Kidney epithelial cell (primary cell): ENCODE measurements at regions not wholly inside any gene's neighbourhood (a gene's known extent, or its start where the extent isn't known, plus 50 kb on each side); places are given as distances from the start of the nearest gene placed in this dataset.

Experiments
- DNase-seq: peaks from one replicate; pipeline ENCODE4 v3.0.0-alpha.2; 2010; ENCODE audit warnings: low read depth
- H3K27me3 ChIP-seq: 2 replicates; pipeline ENCODE4 v1.6.0; 2011; ENCODE audit warnings: low read length; ENCODE audit not compliant: control insufficient read depth, insufficient read depth
- H3K36me3 ChIP-seq: 2 replicates; pipeline ENCODE4 v1.5.1; 2011; ENCODE audit warnings: low read length; ENCODE audit not compliant: control insufficient read depth, insufficient read depth
- H3K4me3 ChIP-seq: 2 replicates; pipeline ENCODE4 v1.5.1; 2011; ENCODE audit warnings: low read depth, mild to moderate bottlenecking, control low read depth, low read length
- TF ChIP-seq, protein P1 (sequence below): IDR thresholded peaks from 2 replicates; pipeline ENCODE4 v1.5.1; 2011; ENCODE audit warnings: mild to moderate bottlenecking, moderate library complexity, low read length, control low read depth, inconsistent platforms; ENCODE audit not compliant: insufficient read depth, poor library complexity, severe bottlenecking

DNA sequence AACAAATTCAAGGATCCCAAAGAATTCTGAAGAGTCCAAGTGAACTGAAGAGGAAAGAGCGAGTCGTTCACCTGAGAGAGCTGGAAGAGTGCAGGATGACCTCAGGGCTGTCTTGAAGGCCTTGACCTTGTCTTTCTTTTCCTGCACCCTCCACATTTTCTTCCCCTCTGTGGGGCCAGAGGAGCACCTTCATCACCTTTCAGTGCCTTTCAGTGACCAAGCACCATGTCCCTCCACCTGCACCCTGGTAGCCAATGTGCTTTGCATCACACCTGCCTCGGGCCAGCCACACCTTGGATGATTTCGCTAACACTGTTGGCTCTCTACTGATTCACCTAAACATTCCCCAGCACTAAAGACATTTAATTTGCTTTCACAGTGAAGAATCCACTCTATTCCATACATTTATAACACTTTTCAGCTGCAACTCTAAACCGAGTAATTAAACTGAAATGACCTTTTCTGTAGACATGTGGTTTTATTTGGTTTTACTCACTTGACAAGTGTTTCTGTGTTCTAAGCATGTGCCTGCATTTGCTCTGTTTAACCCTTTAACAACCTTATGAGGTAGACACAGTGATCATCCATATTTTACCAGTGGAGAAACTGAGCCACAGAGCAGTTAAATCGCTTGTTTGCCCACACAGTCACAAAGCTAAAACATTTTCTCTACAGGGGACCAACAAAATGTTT lies 121.3 kb upstream of the CST7 start:
- no peak for DNase-seq
- Histone ChIP-seq H3K36me3 (no peaks in the 10 kb centered on the region), H3K4me3 (no peak overlapping the region), H3K27me3 (no peaks in the 10 kb centered on the region)
- TF ChIP-seq, protein P1, sequence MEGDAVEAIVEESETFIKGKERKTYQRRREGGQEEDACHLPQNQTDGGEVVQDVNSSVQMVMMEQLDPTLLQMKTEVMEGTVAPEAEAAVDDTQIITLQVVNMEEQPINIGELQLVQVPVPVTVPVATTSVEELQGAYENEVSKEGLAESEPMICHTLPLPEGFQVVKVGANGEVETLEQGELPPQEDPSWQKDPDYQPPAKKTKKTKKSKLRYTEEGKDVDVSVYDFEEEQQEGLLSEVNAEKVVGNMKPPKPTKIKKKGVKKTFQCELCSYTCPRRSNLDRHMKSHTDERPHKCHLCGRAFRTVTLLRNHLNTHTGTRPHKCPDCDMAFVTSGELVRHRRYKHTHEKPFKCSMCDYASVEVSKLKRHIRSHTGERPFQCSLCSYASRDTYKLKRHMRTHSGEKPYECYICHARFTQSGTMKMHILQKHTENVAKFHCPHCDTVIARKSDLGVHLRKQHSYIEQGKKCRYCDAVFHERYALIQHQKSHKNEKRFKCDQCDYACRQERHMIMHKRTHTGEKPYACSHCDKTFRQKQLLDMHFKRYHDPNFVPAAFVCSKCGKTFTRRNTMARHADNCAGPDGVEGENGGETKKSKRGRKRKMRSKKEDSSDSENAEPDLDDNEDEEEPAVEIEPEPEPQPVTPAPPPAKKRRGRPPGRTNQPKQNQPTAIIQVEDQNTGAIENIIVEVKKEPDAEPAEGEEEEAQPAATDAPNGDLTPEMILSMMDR, result no peak

DNA sequence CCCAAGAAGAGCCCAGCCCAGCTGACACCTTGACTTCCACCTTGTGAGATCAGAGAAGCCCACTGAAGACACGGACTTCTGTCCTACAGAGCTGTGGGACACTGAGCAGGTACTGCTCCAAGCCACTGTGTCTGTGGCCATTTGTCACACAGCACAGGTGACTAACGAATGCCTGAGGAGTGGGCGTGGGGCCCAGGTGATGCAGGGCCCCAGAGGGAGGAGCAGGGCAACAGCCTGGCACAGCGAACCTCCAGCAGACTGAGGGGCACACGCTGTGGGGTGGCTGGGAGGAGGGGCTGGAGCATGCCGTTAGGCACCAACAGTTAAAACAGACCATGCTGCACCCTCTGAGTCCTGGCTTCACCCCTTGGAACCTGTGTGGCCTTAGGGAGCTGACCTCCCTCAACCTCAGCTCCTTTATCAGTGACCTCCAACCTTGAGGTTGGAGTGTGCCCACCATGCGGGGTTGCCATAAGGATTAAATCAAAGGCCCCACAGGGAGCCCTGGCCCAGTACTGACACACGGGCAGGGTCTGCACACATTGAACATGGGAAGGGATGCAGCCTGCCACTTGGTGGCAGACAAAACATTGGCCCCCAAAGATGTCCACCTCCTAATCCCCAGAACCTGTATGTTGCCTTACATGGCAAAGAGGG lies 119.9 kb upstream of the CST7 start:
- DNase-seq, result no peak
- Histone ChIP-seq H3K27me3 (no peaks in the 10 kb centered on the region), H3K4me3 (no peak overlapping the region), H3K36me3 (no peaks in the 10 kb centered on the region)
- TF ChIP-seq, protein P1, result no peak

DNA sequence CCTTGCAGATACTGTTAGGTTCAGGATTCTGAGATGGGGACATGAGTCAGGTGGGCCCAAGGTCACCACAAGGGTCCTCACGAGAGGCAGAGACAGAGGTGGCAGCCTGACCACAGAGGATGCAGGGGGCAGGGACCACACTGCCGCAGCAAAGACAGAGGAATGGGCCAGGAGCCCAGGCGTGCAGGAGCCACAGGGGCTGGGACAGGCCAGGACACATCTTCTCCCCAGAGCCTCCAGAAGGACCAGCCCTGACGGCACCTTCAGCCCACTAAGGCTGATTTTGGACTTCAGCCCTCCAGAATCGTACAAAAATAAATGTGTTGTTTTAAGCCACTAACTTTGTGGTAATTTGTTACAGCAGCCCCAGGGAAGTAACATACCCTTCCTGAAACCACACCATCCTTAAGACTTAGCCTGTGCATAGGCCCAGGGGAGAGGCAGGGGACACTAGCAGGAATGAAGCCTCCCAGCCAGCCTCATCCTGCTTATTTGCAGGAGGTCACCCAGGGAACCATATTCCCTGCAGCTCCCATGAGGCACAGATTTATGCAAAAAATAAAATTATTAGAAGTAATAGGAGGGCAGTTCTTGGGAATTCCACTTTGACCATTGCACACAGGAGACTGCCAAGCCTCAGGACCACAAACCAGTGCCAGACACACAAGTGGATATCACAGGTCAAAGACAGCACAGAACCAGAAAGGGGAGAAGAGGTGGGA lies 119.3 kb upstream of the CST7 start:
- Histone ChIP-seq H3K36me3 (no peaks in the 10 kb centered on the region), H3K27me3 (no peaks in the 10 kb centered on the region), H3K4me3 (no peak overlapping the region)
- TF ChIP-seq, protein P1, result no peak
- DNase-seq, result no peak

DNA sequence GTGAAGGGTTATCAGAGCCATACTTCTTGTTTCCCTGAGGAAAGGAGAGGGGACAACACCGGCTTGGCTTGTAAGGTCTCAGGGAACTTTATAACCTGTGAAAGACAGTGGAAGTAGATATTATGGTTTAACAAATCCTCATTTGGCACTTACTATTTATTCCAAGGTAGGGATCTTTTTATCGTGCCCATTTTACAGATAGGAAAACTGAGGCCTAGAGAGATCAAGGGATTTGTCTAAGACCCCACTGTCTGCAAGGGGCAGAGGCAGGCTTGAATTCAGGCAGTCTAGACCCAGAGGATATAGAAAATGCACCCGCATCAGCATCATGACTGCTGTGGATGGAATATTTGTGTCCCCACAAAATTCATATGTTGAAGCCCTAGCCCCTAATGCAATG lies 118.4 kb upstream of the CST7 start:
- H3K36me3 ChIP-seq, result no peaks in the 10 kb centered on the region
- DNase-seq, result no peak
- H3K27me3 ChIP-seq, result no peaks in the 10 kb centered on the region
- TF ChIP-seq, protein P1, result no peak
- no peak overlapping the region for H3K4me3 ChIP-seq

DNA sequence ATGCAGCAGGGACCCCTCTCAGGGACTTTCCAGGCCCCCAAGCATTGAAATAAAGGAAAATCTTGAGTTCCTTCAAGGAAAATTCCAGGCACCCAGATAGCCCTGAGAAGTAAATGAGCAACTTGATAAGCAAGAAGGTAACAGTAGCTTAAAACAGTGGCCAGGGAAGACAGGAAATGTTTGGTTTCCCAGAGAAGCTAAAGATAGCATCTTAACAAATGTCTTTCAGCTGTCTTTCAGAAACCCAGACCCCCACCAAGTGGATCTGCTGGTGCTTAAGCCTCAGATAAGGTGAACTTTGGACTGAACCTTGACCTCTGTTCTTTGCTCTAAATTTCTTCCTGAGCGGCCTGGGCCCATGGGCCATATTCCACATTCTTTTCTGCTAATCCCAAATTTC lies 117.8 kb upstream of the CST7 start:
- H3K4me3 ChIP-seq, result no peak overlapping the region
- no peaks in the 10 kb centered on the region for H3K36me3 ChIP-seq
- DNase-seq, result no peak
- no peaks in the 10 kb centered on the region for H3K27me3 ChIP-seq
- TF ChIP-seq, protein P1, result no peak
